GM12878 (cell line): ENCODE measurements at regions not wholly inside any gene's neighbourhood (a gene's known extent, or its start where the extent isn't known, plus 50 kb on each side); places are given as distances from the start of the nearest gene placed in this dataset.

Source experiments
- BACH1 ChIP-seq: fragments of 450-650 bp; IDR thresholded peaks from 2 replicates; pipeline ENCODE4 v1.6.1; 2017; ENCODE audit warnings: mild to moderate bottlenecking, borderline replicate concordance
- BCL11A ChIP-seq: IDR thresholded peaks from 2 replicates; pipeline ENCODE4 v1.6.1; 2011; ENCODE audit warnings: low read depth, low read length
- CHD4 ChIP-seq: fragments of 200-600 bp; sonication (generic); IDR thresholded peaks from 2 replicates; pipeline ENCODE4 v1.6.1; 2016; ENCODE audit warnings: mild to moderate bottlenecking
- EZH2 ChIP-seq: IDR thresholded peaks from 2 replicates; pipeline ENCODE4 v1.6.1; 2012; ENCODE audit warnings: low read depth, mild to moderate bottlenecking, control low read depth, inconsistent platforms, low read length, borderline replicate concordance; ENCODE audit not compliant: control insufficient read depth
- MYC ChIP-seq: IDR thresholded peaks from 2 replicates; pipeline ENCODE4 v1.6.1; 2011; ENCODE audit warnings: mild to moderate bottlenecking, low read length, moderate library complexity, inconsistent platforms; ENCODE audit not compliant: insufficient read depth, insufficient replicate concordance, insufficient read length, severe bottlenecking
- NFIC ChIP-seq: IDR thresholded peaks from 2 replicates; pipeline ENCODE4 v1.6.1; 2012; ENCODE audit warnings: low read depth, mild to moderate bottlenecking, inconsistent platforms, low read length, moderate library complexity
- POLR2A ChIP-seq: IDR thresholded peaks from 2 replicates; pipeline ENCODE4 v1.6.1; 2011; ENCODE audit warnings: low read depth, mild to moderate bottlenecking, low read length
- POLR2AphosphoS5 ChIP-seq: IDR thresholded peaks from 2 replicates; pipeline ENCODE4 v1.6.1; 2011; ENCODE audit warnings: mild to moderate bottlenecking, low read length, inconsistent platforms
- RAD21 ChIP-seq: IDR thresholded peaks from 2 replicates; pipeline ENCODE4 v1.6.1; 2011; ENCODE audit warnings: mild to moderate bottlenecking, low read depth, low read length, moderate library complexity; ENCODE audit not compliant: insufficient read depth
- TAF1 ChIP-seq: IDR thresholded peaks from 2 replicates; pipeline ENCODE4 v1.6.1; 2011; ENCODE audit warnings: mild to moderate bottlenecking, low read depth, low read length, borderline replicate concordance
- YY1 ChIP-seq: IDR thresholded peaks from 2 replicates; pipeline ENCODE4 v1.6.1; 2011; ENCODE audit warnings: low read depth, mild to moderate bottlenecking, low read length
- TF ChIP-seq, protein P1 (sequence below), 3 experiments: IDR thresholded peaks in 2 of 3; conservative IDR thresholded peaks in 1 of 3; 2 replicates each; pipeline ENCODE4 v1.5.1; 2011; ENCODE audit warnings: low read depth in 3 of 3, low read length in 3 of 3, mild to moderate bottlenecking in 3 of 3, control low read depth in 2 of 3, moderate library complexity in 2 of 3, inconsistent platforms in 1 of 3, mixed read lengths in 1 of 3; ENCODE audit not compliant: control insufficient read depth in 2 of 3, insufficient read depth in 1 of 3; ENCODE audit errors: extremely low read depth in 1 of 3

DNA sequence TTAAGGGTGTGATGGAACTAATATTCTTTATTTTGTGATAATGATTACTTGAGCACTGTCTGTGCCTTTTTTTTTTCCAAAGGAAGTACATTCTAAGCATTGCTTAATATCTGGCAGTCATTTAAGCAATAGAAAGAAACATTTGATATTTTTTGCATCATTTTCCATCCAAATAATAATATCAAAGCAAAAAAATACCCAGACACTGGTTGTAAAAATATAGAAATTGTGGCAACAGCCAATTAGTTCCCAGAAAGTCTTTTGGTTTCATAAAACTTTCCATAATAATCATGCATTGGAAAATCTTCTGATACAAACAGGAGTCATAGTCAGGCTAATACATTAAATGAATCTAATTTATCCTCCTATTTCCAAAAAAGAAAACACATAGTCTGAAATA, 629.3 kb upstream of the ADAMTS5 start:
- TF ChIP-seq TAF1 (no peak), POLR2A (no peak), BCL11A (no peak), NFIC (no peak), BACH1 (no peak), MYC (no peak), POLR2AphosphoS5 (no peak), RAD21 (no peak), YY1 (no peak), EZH2 (no peak), CHD4 (no peak)
- TF ChIP-seq, protein P1, sequence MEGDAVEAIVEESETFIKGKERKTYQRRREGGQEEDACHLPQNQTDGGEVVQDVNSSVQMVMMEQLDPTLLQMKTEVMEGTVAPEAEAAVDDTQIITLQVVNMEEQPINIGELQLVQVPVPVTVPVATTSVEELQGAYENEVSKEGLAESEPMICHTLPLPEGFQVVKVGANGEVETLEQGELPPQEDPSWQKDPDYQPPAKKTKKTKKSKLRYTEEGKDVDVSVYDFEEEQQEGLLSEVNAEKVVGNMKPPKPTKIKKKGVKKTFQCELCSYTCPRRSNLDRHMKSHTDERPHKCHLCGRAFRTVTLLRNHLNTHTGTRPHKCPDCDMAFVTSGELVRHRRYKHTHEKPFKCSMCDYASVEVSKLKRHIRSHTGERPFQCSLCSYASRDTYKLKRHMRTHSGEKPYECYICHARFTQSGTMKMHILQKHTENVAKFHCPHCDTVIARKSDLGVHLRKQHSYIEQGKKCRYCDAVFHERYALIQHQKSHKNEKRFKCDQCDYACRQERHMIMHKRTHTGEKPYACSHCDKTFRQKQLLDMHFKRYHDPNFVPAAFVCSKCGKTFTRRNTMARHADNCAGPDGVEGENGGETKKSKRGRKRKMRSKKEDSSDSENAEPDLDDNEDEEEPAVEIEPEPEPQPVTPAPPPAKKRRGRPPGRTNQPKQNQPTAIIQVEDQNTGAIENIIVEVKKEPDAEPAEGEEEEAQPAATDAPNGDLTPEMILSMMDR (IDR thresholded peaks at IDR 0.05 in 2 of 3, conservative IDR thresholded peaks at IDR 0.05 in 1 of 3; ENCODE audit: control insufficient read depth in 2 of 3, extremely low read depth in 1 of 3, insufficient read depth in 1 of 3, low read depth in 3 of 3, low read length in 3 of 3) = no peak
